B cell (primary cell): ENCODE measurements at regions not wholly inside any gene's neighbourhood (a gene's known extent, or its start where the extent isn't known, plus 50 kb on each side); places are given as distances from the start of the nearest gene placed in this dataset.

Experiments
- EZH2 ChIP-seq: IDR thresholded peaks from 2 replicates; pipeline ENCODE4 v1.6.1; 2012; ENCODE audit warnings: borderline replicate concordance, low read depth, mild to moderate bottlenecking, moderate library complexity, low read length; ENCODE audit not compliant: insufficient read depth, poor library complexity, severe bottlenecking
- TF ChIP-seq, protein P1 (sequence below): fragments of 200-600 bp; IDR thresholded peaks from one replicate; pipeline ENCODE4 v1.8.0; 2022; ENCODE audit warnings: antibody characterized with exemption, mild to moderate bottlenecking

DNA sequence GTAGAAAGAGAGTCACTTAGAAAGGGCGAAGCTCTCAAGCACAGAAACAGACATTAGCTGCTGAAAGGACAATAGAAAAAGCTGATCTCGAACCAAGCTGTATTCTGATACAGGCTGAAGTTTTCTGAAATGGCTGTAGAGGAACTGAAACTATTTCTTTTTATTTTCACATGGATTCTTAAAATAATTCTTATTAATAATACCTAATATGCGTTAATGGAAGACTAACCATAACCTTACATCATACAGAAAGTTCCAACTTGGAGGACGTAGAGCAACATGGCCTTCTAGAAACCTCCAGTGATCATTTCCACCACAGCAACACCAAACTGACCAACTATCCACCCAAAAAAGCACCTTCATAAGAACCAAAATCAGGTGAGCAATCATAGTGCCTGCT, 52.8 kb upstream of the ACADM start:
- TF ChIP-seq, protein P1, sequence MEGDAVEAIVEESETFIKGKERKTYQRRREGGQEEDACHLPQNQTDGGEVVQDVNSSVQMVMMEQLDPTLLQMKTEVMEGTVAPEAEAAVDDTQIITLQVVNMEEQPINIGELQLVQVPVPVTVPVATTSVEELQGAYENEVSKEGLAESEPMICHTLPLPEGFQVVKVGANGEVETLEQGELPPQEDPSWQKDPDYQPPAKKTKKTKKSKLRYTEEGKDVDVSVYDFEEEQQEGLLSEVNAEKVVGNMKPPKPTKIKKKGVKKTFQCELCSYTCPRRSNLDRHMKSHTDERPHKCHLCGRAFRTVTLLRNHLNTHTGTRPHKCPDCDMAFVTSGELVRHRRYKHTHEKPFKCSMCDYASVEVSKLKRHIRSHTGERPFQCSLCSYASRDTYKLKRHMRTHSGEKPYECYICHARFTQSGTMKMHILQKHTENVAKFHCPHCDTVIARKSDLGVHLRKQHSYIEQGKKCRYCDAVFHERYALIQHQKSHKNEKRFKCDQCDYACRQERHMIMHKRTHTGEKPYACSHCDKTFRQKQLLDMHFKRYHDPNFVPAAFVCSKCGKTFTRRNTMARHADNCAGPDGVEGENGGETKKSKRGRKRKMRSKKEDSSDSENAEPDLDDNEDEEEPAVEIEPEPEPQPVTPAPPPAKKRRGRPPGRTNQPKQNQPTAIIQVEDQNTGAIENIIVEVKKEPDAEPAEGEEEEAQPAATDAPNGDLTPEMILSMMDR = no peak
- TF ChIP-seq EZH2 = no peak
